Fibroblast of mammary gland (primary cell): ENCODE measurements at regions not wholly inside any gene's neighbourhood (a gene's known extent, or its start where the extent isn't known, plus 50 kb on each side); places are given as distances from the start of the nearest gene placed in this dataset.

Experiments used
- DNase-seq: peaks from one replicate; pipeline ENCODE4 v3.0.0-alpha.2; 2010; ENCODE audit warnings: low read depth
- H3K4me3 ChIP-seq: 2 replicates; pipeline ENCODE4 v1.5.1; 2011; ENCODE audit warnings: low read depth, mild to moderate bottlenecking, low read length, moderate library complexity; ENCODE audit not compliant: control insufficient read depth
- CTCF ChIP-seq: conservative IDR thresholded peaks from 2 replicates; pipeline ENCODE4 v1.5.1; 2011; ENCODE audit warnings: low read depth, low read length, inconsistent platforms; ENCODE audit not compliant: control insufficient read depth, insufficient read depth

- H3K4me3 ChIP-seq, result no peak overlapping the region
- DNase-seq, result no peak
- TF ChIP-seq CTCF, result no peak
Observed at GRCh38 chr12:72790273-72790672, 518.1 kb downstream of the TRHDE start.

DNA sequence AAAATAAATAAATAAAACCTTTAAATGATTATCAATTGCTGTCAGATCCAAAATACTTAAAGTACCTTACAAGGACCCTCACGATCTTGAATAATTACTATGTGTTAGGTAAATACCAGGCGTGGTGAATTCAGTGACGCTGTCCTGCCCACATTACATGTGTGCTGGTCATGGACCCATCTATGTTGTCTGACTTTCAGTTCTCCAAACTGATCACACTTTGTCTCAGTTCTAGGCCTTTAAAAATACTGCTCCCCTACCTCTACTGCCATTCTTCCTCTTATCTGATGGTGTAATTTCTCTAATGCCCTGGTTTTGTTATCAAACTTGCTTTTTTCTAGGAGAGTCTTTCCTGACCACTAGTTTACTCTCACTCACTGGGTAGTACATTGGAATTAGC is 520.7 kb downstream of the TRHDE start:
- H3K4me3 ChIP-seq, result no peak overlapping the region
- TF ChIP-seq CTCF, result no peak
- DNase-seq, result no peak

DNA sequence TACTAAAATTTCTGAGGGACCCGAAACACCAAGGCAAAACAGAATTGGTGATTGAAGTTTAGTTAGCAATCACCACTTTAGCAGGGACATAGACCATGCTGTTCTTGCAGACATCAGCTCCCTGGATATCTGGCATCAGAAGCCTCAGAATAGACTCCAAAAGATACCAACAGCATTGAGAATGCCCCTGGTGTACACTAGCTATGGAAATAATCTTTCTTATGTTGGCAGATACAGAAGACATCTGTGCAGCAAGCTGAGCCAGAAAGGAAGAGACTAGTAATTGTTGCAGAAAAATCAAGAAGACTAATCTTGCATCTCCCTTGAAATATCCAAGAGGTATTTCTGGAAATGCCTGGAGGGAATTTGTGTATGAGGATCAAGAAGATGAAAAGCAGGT is 521.6 kb downstream of the TRHDE start:
- DNase-seq, result no peak
- no peak for TF ChIP-seq CTCF
- H3K4me3 ChIP-seq, result no peak overlapping the region

GRCh38 chr12:72815421-72815820 is 543.3 kb downstream of the TRHDE start:
- no peak for TF ChIP-seq CTCF
- no peak overlapping the region for H3K4me3 ChIP-seq
- no peak for DNase-seq

DNA sequence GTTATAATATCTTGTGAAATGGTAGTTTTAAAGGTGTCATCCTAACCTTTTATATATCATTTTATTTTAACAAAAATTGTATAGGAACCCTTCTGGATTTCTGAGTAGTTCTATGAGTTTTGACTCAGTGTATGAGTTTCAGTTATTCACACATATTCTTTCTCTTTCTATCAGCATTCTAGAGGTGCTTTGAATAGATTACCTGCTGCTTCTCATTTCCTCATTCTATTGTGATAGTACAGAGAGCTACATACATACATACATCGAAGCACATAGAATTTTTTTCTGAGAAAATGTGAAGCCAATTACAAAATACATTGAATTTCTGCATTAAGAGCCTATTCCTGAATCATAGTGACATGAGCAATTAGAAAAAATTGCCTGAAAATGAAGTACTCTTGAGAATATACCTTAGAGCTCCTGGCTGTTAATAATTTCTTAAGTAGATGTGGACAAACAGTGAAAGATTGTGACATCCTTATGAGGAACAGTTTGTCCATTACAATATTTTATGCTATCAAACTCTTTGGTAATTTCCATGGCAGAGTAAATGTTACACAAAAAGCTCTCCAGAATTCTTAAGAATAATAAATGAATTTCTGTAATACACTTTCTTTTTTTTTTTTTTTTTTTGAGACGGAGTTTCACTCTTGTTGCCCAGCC is 556.6 kb downstream of the TRHDE start:
- no peak for DNase-seq
- H3K4me3 ChIP-seq, result no peak overlapping the region
- no peak for TF ChIP-seq CTCF

GRCh38 chr12:72829838-72830237 is 557.7 kb downstream of the TRHDE start:
- TF ChIP-seq CTCF, result no peak

DNA sequence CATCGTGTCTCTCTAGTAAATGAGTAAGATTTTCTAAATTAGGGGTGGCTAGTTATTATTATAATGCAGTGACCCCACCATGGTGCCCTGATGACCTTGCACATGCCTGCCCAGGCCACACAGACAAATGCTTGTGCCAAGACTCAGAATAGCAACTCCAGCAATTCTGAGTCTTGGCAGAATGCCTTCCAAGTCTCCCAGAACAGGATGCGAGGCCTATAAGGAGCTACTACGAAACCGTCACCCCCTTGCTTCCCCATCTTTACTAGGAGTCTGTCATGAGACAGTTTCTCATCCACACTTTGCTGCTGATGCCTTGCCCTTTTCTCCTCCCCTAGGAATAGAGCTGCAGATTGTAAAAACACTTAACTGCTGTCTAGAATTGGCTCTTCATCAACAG is 559.9 kb downstream of the TRHDE start:
- TF ChIP-seq CTCF, result no peak
- no peak for DNase-seq
- no peak overlapping the region for H3K4me3 ChIP-seq

More at GRCh38 chr12:72829838-72830237, 557.7 kb downstream of the TRHDE start:
- DNase-seq, result no peak
- H3K4me3 ChIP-seq, result no peak overlapping the region
